ENCODE measurements at regions not wholly inside any gene's neighbourhood (a gene's known extent, or its start where the extent isn't known, plus 50 kb on each side); places are given as distances from the start of the nearest gene placed in this dataset.

GRCh38 chr4:166274136-166274761 lies 401.2 kb downstream of the TLL1 start:
- no peak for DNase-seq (ENCODE audit: low spot score)

GRCh38 chr4:166274775-166275174 lies 401.7 kb downstream of the TLL1 start:
- DNase-seq (ENCODE audit: low spot score) = no peak

- DNase-seq (ENCODE audit: low spot score) = no peak
Measured at GRCh38 chr4:166277401-166277800, 404.4 kb downstream of the TLL1 start.

- DNase-seq (ENCODE audit: low spot score) = no peak
Measured at GRCh38 chr4:166277853-166278252, 404.8 kb downstream of the TLL1 start.

GRCh38 chr4:166279261-166279660 lies 406.2 kb downstream of the TLL1 start:
- no peak for DNase-seq (ENCODE audit: low spot score)

- no peak for DNase-seq (ENCODE audit: low spot score)
Measured at GRCh38 chr4:166280642-166281041, 407.6 kb downstream of the TLL1 start.

GRCh38 chr4:166282081-166282770 lies 409.2 kb downstream of the TLL1 start:
- no peak for DNase-seq (ENCODE audit: low spot score)

GRCh38 chr4:166284221-166284620 lies 411.2 kb downstream of the TLL1 start:
- no peak for DNase-seq (ENCODE audit: low spot score)

GRCh38 chr4:166290426-166290825 lies 417.4 kb downstream of the TLL1 start:
- no peak for DNase-seq (ENCODE audit: low spot score)

GRCh38 chr4:166293556-166293955 lies 420.5 kb downstream of the TLL1 start:
- DNase-seq (ENCODE audit: low spot score) = no peak

- no peak for DNase-seq (ENCODE audit: low spot score)
Measured at GRCh38 chr4:166301266-166301665, 428.2 kb downstream of the TLL1 start.

GRCh38 chr4:166308647-166309046 lies 435.6 kb downstream of the TLL1 start:
- no peak for DNase-seq (ENCODE audit: low spot score)

GRCh38 chr4:166309286-166309685 lies 436.2 kb downstream of the TLL1 start:
- no peak for DNase-seq (ENCODE audit: low spot score)

GRCh38 chr4:166311169-166311568 lies 438.1 kb downstream of the TLL1 start:
- DNase-seq (ENCODE audit: low spot score) = no peak

- no peak for DNase-seq (ENCODE audit: low spot score)
Measured at GRCh38 chr4:166312166-166312565, 439.1 kb downstream of the TLL1 start.

GRCh38 chr4:166314902-166315301 lies 441.9 kb downstream of the TLL1 start:
- no peak for DNase-seq (ENCODE audit: low spot score)

GRCh38 chr4:166315721-166316467 lies 442.9 kb downstream of the TLL1 start:
- DNase-seq (ENCODE audit: low spot score) = no peak

- no peak for DNase-seq (ENCODE audit: low spot score)
Measured at GRCh38 chr4:166318810-166319525, 445.9 kb downstream of the TLL1 start.

- DNase-seq (ENCODE audit: low spot score) = no peak
Measured at GRCh38 chr4:166323250-166323649, 450.2 kb downstream of the TLL1 start.

- no peak for DNase-seq (ENCODE audit: low spot score)
Measured at GRCh38 chr4:166324321-166324720, 451.3 kb downstream of the TLL1 start.

GRCh38 chr4:166335256-166335938 lies 462.4 kb downstream of the TLL1 start:
- no peak for DNase-seq (ENCODE audit: low spot score)

GRCh38 chr4:166341992-166342391 lies 469.0 kb downstream of the TLL1 start:
- no peak for DNase-seq (ENCODE audit: low spot score)

Data from CD4-positive, alpha-beta T cell treated with Interleukin-2 at 100 ng/mL for 4 hours (primary cell).